Activated CD4-positive, CD25-positive, alpha-beta regulatory T cell (primary cell): ENCODE measurements at regions not wholly inside any gene's neighbourhood (a gene's known extent, or its start where the extent isn't known, plus 50 kb on each side); places are given as distances from the start of the nearest gene placed in this dataset.

ENCODE experiments used
- DNase-seq, 4 experiments: peaks; one replicate each; lab custom pipeline; 2025; lab: John Stamatoyannopoulos, UW

DNA sequence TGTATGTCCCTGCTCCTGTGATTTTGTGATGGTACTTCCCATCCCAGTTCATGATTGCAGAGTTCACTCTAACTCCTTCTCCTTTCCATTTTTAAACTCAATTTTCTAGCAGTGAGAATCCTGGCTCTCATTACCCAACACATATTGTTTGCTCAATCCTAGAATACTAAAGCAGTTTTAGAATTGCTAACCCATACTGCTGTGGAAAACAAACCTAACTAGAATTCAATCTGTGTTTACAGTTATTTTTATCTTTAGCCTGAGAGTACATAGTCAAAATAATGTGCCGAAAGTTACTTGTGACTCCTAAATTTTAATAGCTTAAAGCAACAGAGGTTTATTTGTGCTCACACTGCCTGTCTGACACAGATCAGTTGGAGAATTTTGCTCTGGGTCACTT, 508.0 kb downstream of the AACS start:
- no peak for DNase-seq

DNA sequence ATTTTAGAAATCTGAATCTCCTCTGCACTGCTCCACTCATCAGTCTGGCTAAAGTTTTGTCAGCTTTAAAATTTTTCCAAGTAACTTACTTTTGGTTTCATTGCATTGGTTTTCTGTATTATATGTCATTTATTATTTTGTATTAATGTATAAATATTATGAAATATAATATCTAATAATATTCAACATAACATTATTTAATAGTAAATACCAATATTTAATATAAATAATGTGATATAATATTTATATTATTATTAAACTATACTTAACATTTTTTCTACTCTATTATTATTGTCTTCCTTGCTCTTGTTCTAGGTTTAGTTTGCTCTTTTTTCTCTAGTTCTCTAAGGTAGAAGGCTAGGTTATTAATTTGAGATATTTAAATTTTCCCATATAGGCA, 512.1 kb downstream of the AACS start:
- no peak for DNase-seq

DNA sequence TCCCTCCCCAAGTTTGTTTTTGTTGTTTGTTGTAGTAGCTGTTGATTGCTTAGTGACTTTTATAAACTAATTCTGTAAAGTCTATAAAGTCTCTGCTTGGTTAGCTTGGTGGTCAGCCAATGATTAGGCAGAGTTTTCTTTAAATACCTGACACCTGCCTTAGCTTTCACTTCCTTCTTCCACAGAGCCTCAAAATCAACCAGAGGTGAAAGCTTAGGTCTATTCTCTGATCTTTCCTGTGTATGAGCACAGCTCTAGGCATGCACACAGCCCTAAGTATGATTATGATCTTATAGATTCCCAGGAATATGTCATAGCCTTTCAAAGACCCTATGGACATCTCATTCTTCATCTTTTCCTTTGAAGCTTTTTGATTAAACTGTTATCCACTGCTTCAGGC, 514.7 kb downstream of the AACS start:
- DNase-seq, result no peak

DNA sequence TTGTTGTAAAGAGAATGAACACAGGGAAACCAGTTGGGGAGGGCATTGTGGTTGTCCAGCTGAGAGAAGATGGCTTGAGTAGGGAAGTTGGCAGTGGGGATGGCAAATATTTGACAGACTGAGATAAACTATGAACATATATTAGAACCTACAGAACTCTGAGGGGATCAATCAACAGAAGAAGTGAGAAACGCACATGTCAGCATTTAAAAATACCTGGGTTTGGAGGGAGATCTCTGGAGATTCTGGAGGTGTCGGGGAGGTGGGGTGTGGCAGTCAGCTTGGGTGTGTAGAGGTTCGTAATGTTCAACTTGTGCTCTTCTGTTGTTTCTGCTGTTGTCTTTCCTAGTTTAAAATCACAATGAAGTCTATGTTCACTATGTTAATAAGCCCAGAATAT, 517.8 kb downstream of the AACS start:
- DNase-seq, result no peak

DNA sequence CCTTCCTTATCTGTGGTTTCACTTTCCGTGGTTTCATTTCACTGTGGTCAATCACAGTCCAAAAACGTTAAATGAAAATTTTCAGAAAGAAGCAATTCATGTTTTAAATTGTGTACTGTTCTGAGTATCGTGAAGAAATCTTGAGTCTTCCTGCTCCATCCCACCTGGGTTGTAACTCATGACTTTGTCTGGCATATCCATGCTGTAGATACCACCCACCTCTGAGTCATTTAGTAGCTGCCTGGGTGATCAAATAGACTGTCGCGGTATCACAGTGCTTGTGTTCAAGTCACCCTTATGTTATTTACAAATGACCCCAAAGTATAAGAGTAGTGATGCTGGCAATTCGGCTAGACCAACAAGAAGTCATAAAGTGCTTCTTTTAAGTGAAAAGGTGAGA, 521.2 kb downstream of the AACS start:
- DNase-seq, result no peak

DNA sequence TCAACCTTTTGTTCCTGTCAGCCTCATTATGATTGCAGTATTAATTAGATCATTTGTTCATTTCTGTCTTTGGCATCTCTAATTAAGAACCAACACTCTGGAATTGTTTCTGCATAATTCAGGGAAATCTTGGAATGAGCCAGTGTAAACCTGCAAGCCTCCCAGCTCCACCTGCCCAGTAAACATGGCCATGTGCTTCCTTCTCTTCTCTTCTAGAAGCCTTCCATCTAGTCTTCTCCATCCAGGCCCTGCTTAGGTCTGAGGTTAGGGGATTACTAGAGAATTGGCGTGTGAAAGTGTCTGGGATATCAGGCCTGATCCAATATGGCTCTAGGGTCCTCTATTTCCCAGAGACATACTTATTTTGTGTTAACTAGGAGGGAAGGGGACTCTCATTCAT, 528.0 kb downstream of the AACS start:
- no peak for DNase-seq

DNA sequence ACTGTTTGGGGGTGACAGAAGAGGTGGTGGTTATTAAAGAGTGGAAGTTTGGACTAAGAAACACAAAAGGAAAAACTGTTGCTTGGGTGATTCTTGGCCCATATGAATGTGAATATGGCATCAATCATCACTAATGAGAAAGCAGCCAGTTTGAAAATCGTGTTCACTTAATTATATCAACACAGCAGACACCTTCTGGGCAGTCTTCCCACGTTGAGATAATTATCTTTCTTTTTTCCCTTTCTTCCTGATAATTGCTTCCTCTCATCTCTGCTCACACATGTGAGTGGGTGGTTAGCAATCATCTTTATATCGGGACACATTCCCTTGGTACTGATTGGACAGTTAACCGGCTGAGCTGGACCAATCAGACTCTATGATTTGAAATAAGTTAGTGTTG, 539.7 kb downstream of the AACS start:
- no peak for DNase-seq

DNA sequence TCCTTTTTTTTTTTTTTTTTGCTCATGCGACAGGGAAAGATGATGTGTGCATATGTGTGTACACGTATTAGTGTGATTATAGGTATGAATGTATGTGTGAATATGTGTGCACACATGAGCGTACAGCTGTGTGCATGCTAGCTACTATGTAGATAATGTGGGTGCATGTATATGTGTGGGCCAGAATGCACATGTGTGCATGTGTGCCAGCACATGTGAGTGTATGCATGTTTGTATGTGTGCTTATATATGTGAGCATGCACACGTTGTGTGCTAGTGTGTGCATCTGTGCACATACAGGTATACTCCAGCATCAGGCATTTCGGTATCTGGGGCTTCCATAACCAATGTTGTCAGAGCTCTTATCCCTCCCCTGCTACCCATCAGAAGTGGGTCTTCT, 541.1 kb downstream of the AACS start:
- DNase-seq, result no peak

DNA sequence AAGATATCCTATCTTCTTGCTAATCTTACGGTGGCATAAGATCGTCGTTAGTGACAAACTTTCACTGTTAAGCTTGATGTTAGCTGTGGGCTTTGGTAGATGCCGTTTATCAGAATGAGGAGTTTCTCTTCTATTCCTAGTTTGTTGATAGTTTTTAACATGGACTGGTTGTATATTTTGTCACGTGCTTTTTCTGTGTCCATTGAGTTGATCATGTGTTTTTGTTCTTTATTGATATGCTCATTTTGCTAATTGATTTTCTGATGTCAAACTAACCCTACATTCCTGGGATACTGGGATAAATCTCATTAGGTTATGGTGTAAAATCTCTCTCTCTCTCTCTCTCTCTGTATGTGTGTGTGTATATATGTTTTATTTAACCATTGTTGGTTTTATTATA, 545.1 kb downstream of the AACS start:
- DNase-seq, result no peak

DNA sequence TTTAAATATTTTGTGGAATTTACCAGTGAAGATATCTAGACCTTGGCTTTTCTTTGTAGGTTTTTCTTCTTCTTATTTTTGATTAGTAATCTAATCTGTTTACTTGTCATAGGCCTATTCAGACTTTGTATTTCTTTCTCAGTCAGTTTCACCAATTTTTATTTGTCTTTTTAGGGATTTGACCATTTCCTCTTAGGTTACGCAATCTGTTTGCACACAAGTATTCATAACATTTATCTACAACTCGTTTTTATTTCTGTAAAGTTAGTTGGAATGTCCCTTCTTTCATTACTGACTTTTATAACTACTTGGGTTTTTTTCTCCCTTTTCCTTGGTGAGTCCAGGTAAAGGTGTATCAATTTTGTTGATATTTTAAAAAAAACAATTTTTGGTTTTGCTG, 545.7 kb downstream of the AACS start:
- no peak for DNase-seq

DNA sequence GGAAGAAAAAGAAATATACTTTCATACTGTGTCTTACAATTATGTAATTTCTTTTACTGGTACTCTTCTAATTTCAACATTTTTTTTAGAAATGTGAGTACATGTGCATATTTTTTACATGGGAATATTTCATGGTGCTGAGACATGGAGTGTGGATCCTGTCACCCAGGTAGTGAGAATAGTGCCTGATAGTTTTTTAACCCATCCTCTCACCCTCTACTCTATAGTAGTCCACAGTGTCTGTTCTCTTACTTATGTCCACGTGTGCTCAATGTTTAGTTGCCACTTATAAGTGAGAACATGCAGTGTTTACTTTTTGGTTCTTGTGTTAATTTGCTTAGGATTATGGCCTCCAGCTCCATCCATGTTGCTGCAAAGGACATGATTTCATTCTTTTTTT, 548.8 kb downstream of the AACS start:
- no peak for DNase-seq

DNA sequence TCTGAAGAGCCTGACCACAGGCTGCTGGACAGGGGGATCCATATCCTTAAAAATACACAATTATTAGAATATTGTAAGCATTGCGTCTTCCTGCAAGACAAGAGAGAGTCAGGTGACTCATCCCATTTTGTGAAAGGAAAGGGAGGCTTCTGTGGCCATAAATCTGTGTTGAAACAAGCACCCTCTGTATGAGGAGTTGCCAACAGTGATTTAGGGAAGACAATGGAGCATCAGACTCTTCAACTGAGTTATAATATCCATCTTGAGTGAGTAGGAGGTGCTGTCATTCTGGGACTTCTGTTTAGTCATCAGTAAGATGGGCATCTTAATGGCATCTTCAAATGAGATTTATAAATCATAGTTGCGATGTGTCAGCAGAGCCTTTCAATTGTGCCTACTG, 554.5 kb downstream of the AACS start:
- no peak for DNase-seq

DNA sequence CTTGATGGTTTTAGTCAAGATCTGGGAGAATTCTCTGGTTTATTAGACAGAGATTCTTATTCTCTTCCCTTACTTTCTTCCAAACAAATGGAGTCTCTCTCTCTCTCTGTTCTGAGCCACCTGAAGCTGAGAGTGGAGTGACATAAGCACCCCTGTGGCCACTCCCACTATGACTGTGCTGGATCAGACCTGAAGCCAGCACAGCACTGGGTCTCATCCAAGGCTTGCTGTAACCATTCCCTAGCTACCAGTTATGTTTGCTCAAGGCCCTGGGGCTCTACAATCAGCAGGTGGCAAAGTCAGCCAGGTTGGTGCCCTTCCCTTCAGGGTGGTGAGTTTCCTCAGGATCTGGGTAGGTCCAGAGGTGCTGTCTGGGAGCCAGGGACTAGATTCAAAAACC, 568.5 kb downstream of the AACS start:
- DNase-seq, result no peak

DNA sequence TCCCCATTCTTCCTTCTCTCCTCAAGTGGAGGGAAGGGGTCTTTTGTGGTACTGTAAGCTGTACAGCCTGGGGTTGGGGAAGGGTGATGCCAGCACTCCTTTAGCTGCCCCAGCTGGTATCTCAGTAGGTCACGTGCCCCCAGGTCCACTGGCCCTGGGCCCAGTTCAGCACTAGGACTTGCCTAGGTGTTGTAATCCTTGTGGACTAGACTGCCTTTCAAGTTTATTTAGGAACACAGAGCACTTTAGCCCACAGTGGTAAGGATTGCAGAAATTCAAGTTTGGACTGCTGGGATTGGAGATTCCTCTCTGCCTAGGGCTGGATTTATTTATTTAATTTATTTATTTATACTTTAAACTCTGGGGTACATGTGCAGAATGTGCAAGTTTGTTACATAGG, 569.6 kb downstream of the AACS start:
- no peak for DNase-seq

DNA sequence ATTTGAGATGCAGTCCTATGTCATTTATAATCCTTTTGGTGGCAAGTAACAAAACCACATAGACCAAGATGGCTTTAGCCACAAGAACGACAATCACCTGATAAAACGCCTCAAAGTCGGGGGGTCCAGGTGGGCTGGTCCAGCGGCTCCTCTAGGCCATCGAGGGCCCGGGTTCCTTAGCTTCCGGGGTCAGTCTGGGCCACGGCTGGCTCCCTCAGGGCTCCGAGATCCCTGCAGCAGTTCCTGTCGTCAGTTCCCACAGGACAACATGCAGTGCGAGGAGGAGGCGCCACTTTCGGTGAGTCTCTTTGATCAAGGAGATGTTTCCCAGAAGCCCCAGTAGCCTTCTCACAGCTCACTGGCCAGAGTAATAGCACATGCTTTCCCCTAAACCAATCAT, 574.6 kb downstream of the AACS start:
- no peak for DNase-seq

DNA sequence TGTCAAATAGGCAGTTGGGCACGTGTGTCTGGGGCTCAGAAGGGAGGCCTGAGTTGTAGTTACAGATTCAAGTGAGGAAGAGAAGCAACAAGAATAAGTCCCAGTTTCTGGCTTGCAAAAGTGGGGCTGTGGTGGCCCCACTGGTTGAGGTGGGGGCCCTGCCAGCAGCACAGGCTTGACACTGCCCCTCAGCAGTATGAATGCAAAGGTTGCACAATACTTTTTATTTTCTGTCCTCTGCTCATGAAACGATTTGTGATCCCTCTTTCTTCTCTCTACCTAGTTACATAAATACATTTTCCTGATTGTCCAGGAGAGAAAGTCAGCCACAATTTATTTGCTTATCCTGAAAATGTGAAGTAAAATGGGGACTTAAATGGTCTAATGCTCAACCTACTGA, 577.8 kb downstream of the AACS start:
- DNase-seq, result no peak

DNA sequence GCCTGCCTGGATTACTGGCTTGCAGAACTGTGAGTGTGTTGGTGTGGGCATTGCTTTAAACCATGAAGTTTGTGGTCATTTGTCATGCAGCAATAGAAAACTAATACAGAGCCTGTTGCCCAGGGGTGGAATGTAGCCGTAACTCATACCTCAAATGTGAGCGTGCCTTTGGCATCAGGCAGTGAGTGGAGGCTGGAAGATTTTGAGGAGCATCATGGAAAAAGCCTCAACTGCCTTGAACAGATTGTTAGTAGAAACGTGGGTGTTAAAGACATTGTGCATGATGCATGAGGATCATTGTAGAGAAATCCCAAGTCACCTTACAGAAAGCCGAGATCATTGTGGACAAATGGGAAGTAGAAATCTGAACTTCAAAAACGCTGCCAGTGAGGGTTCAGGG, 580.5 kb downstream of the AACS start:
- no peak for DNase-seq

DNA sequence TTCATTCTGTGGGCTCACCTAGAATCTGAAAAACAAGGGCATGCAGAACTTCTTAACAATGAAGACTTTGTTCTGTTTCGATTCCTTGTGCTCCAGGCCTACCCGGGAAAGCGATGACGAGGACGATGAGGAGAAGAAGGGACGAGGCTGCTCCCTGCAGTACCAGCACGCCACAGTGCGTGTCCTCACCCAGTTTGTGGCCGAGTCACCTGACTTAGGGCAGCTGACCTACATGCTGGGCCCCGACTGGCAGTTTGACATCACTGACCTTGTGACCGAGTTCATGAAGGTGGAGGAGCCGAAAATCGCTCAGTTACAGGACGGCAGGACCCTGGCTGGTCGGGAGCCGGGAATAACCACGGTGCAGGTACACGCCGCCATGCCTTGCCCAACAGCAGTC, 585.4 kb downstream of the AACS start:
- DNase-seq, result no peak

DNA sequence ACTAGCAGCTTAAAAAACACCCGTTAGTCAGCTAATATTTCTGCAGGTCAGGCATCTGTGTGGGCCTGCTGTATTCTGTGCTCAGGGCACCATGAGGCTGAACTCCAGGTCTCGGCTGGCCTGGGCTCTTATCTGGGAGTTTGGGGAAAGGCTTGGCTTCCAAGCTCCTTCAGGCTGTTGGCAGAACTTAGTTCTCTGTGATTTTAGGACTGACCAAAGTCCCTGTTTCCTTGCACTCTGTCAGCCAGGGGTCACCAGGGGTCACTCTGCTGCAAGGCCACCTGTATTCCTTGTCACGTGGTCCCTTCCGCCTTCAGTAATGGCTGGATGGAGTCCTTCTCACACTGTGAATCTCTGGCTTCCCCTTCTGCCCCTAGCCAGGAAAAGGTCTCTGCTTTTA, 586.4 kb downstream of the AACS start:
- DNase-seq, result no peak

DNA sequence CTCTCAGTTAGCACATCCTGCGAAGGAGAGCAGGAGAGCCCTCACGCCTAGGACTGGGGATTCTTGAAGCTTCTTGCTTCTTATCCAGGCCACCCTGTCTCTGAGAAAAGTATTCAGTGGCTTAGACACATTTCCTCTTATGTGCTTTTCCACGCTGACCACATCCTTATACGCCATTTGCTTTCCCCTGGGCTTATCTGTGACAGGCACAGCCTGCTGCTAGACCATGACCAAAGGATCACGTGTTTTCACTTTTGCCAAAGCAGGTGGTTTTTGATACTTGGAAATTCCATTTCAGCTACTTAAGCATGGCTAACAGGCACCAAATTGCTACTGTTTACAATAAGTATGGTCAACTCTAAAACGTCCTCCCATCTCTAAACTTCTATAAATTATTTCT, 587.4 kb downstream of the AACS start:
- no peak for DNase-seq

DNA sequence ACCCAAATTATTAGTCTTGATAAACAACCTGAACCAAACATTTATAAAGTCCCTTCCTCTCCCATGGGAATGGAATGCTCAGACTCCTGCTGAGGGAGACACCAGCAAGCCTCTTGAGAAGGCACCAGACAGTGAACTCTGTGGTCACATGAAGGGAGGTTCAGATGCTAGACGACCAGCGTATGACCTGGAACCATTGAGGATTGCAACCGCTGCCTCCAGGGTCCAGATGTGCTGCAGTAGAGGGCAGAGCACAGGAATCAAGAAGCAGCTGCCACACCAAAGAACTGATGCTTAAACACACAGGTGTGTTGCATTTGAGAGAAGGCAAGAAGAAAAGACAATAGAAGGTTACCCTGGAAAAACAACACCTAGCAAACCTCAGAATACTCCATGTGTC, 592.4 kb downstream of the AACS start:
- no peak for DNase-seq

DNA sequence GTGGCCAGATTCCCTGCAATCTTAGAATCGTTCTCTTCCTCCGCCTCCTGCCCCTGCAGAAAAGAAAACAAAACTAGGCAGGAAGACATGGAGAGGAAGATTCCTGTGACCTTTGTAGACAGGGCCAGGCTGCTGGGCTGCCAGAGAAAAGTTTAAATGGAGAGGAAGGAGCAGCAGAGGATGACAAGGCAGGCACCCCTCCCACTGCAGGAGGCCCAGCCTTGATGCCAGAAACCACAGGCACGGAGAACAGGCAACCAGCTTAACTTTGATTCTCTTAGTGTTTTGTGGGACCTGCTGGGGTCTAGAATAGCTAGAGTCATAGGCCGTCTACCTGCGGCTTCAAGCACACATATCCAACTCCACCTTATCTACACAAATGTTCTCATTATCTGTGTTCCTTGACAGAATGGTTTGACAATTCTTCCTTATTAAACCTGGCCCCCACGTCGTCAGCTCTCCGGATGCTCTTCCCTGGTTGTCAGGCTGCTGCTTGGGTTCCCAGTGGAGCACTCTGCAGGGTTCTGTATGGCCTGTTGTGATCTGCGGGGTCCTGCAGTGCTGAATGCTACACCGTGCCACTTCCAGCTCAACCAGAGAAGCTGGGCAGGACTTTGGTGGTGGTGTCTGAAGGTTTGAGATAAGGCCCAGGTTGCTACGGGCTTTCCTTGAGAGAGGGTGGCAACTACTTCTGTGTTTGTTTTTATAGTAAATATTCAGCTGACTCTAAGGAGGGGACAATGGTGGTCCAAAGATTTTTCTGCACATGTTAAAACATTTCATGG, 609.5 kb downstream of the AACS start:
- DNase-seq, result no peak

DNA sequence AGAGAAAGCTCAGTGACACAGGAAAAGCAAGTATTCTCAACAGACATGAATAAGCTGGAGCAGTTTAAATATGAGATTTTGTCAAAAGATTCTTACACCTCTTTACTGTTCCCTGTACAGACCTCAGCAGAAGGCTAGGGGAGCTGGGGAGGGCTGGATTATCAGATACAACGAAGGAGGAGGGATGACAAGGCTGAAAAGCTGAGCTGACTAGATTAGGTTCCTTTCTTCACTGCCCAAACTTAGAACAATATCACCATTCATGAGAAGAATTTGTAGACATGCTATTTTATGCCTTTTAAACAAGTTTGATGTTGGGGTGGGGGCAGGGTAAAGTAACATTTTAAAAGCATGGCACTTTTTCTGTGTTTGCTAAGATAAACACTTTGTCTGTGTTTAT, 611.1 kb downstream of the AACS start:
- no peak for DNase-seq

DNA sequence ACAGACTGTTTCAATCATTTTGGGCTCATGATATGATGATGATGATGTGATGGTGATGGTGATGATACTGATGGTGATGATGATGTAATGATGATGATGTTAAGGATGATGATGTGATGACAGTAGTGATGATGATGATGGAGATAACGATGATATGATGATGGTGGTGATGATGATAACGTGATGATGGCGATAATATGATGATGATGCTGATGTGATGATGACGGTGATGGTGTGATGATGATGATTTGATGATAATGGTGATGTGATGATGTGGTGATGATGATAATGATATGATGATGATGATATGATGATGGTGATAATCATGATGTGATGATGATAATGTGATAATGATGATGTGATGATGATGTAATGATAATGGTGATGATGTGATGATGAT, 612.6 kb downstream of the AACS start:
- DNase-seq, result no peak

DNA sequence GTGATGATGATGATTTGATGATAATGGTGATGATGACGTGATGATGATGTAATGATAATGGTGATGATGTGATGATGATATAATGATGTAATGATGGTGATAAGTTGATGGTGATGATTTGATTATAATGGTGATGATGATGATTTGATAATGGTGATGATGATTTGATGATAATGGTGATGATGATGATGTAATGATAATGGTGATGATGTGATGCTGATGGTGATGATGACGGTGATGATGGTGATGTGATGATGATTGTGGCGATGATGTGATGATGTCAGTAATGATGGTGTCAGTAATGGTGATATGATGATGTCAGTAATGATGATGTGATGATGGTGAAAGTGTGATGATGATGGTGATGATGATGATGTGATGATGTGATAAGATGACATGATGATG, 613.4 kb downstream of the AACS start:
- no peak for DNase-seq
